ENCODE measurements at regions not wholly inside any gene's neighbourhood (a gene's known extent, or its start where the extent isn't known, plus 50 kb on each side); places are given as distances from the start of the nearest gene placed in this dataset.

DNA sequence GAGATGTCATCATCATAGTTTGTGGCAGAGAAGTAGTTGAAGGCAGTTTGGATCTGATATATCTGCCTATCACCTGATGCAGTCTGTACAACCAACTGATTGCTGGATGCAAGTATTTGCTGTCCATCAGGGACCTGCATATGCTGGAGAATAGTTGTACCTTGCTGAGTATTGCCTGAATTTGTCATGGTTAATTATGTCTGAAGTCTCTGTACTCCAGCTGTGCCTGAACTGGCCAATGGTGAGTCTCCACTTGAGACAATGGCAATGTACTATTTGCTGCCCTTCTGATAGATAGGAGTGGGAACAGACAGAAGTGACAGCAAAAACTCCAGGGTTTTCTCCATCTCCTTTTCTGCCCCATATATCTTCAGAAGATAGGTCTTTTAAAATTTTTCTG lies 531.5 kb downstream of the EPHA7 start:
- H3K9me3 ChIP-seq (ENCODE audit: control insufficient read depth, low read length): no peaks in the 10 kb centered on the region
- no peak for ATAC-seq

DNA sequence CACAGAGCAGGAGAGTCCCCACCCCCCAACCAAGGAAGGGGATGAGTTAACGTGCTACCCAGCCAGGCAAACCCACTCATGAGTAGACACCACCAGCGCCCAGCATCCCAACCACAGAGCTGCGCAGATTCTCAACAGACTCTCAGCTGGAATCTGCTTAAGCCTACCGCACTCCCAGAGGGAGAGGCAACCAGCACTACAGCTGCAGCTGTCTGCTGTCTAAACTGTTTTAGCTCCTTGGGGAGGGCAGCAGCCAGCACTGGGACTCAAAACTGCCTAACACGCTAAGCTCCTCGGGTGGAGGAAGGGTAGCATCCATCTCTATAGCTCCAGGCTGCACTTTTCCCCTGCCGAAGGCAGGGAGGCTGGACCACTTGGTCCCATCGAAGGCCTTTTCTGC lies 539.8 kb downstream of the EPHA7 start:
- ATAC-seq: no peak
- 92% methylated on average over 8 of the region's 8 CpGs for WGBS
- intact Hi-C loops (cut with DNase I): no loop called here
- Histone ChIP-seq H3K27ac (ENCODE audit: low read length) (no peak overlapping the region), H3K27me3 (ENCODE audit: control insufficient read depth, insufficient read depth) (no peaks in the 10 kb centered on the region), H3K4me3 (ENCODE audit: low read length) (no peak overlapping the region), H3K4me1 (ENCODE audit: control insufficient read depth, insufficient read depth, low read length) (no peaks in the 10 kb centered on the region), H3K9me3 (ENCODE audit: control insufficient read depth, low read length) (no peaks in the 10 kb centered on the region)
- no peak for DNase-seq

More for the DNA sequence above, 531.5 kb downstream of the EPHA7 start:
- no peak overlapping the region for H3K4me3 ChIP-seq (ENCODE audit: low read length)
- H3K27me3 ChIP-seq (ENCODE audit: control insufficient read depth, insufficient read depth): no peaks in the 10 kb centered on the region
- DNase-seq: no peak
- no peaks in the 10 kb centered on the region for H3K4me1 ChIP-seq (ENCODE audit: control insufficient read depth, insufficient read depth, low read length)
- intact Hi-C loops (cut with DNase I): no loop called here
- H3K27ac ChIP-seq (ENCODE audit: low read length): no peak overlapping the region

GRCh38 chr6:92864966-92865555 lies 554.3 kb downstream of the EPHA7 start:
- Histone ChIP-seq H3K4me3 (ENCODE audit: low read length) (no peak overlapping the region), H3K4me1 (ENCODE audit: control insufficient read depth, insufficient read depth, low read length) (no peaks in the 10 kb centered on the region), H3K27me3 (ENCODE audit: control insufficient read depth, insufficient read depth) (no peaks in the 10 kb centered on the region), H3K9me3 (ENCODE audit: control insufficient read depth, low read length) (no peaks in the 10 kb centered on the region), H3K27ac (ENCODE audit: low read length) (no peak overlapping the region)
- 37% methylated on average over 3 of the region's 3 CpGs for WGBS
- intact Hi-C loops (cut with DNase I): no loop called here
- ATAC-seq: no peak
- no peak for DNase-seq

- Histone ChIP-seq H3K9me3 (ENCODE audit: control insufficient read depth, low read length) (no peaks in the 10 kb centered on the region), H3K4me3 (ENCODE audit: low read length) (no peak overlapping the region), H3K27me3 (ENCODE audit: control insufficient read depth, insufficient read depth) (no peaks in the 10 kb centered on the region), H3K4me1 (ENCODE audit: control insufficient read depth, insufficient read depth, low read length) (no peaks in the 10 kb centered on the region), H3K27ac (ENCODE audit: low read length) (no peak overlapping the region)
- intact Hi-C loops (cut with DNase I): no loop called here
- ATAC-seq (no peak), DNase-seq (no peak)
- WGBS: 82% methylated on average over 3 of the region's 3 CpGs
Observed at GRCh38 chr6:92849636-92850035, 569.7 kb downstream of the EPHA7 start.

DNA sequence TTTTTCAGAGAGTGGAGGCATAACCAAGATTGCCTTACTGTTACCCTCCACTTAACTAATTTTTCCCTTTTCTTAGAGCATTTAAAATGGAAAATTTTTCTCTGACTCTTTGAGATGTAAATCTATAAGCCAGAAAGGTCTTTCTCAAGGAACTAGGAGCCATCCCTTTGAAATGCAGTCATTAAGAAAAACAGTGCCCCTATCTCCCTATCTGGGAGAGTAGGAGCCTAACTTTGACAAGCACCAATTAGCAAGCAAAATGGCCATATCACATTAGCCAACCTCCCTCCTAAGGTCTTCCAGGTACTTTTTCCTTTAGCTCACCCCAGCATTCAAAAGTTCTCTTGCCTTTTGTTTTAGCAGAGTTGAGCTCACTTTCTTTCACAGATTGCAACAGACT lies 570.5 kb downstream of the EPHA7 start:
- Histone ChIP-seq H3K4me3 (ENCODE audit: low read length) (no peak overlapping the region), H3K27me3 (ENCODE audit: control insufficient read depth, insufficient read depth) (no peaks in the 10 kb centered on the region), H3K27ac (ENCODE audit: low read length) (no peak overlapping the region), H3K4me1 (ENCODE audit: control insufficient read depth, insufficient read depth, low read length) (no peaks in the 10 kb centered on the region), H3K9me3 (ENCODE audit: control insufficient read depth, low read length) (no peaks in the 10 kb centered on the region)
- DNase-seq (no peak), ATAC-seq (no peak)
- intact Hi-C loops (cut with DNase I): no loop called here

DNA sequence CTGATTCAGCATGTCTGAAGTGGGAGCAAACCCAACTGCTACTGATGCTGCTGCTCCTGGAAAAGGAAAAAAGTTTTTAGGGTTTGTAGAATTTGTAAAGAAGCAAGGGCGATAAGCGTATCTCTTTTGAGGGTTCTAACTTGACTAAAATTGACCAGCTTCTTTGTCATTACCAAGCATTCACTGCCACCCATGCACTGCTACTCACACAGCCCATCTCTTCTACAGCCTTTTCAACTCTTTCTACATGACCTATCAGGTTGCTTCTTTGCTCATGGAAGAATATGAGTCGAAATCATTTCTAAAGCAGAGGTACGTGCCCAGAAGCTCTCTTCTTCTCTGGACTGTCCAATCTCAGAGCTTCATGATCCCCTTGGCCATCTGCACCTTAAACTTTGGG lies 570.9 kb downstream of the EPHA7 start:
- no peak overlapping the region for H3K27ac ChIP-seq (ENCODE audit: low read length)
- ATAC-seq: no peak
- no peak overlapping the region for H3K4me3 ChIP-seq (ENCODE audit: low read length)
- H3K4me1 ChIP-seq (ENCODE audit: control insufficient read depth, insufficient read depth, low read length): no peaks in the 10 kb centered on the region
- intact Hi-C loops (cut with DNase I): no loop called here
- H3K27me3 ChIP-seq (ENCODE audit: control insufficient read depth, insufficient read depth): no peaks in the 10 kb centered on the region
- no peak for DNase-seq
- H3K9me3 ChIP-seq (ENCODE audit: control insufficient read depth, low read length): no peaks in the 10 kb centered on the region
- 82% methylated on average over 4 of the region's 4 CpGs for WGBS

DNA sequence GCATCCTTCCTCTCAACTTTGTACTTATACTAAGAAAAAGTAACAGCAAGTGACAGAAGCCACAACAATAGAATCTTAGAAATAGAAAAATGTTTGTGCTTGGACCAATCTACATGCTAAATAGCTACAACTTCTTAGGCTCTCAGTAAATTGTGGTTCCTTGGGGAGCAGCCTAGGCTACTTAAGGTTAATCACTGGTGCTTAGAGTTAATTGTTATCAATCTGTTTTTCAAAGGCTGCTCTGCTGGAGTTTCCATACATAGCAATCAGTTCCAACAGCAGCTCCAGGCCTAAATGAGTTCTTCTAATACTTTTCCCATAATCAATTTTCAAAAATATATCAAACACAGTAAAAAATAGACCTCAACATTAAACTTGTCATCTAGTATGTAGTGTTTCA lies 571.4 kb downstream of the EPHA7 start:
- no peak overlapping the region for H3K27ac ChIP-seq (ENCODE audit: low read length)
- H3K9me3 ChIP-seq (ENCODE audit: control insufficient read depth, low read length): no peaks in the 10 kb centered on the region
- DNase-seq: no peak
- no peaks in the 10 kb centered on the region for H3K27me3 ChIP-seq (ENCODE audit: control insufficient read depth, insufficient read depth)
- intact Hi-C loops (cut with DNase I): no loop called here
- H3K4me3 ChIP-seq (ENCODE audit: low read length): no peak overlapping the region
- ATAC-seq: no peak
- no peaks in the 10 kb centered on the region for H3K4me1 ChIP-seq (ENCODE audit: control insufficient read depth, insufficient read depth, low read length)

DNA sequence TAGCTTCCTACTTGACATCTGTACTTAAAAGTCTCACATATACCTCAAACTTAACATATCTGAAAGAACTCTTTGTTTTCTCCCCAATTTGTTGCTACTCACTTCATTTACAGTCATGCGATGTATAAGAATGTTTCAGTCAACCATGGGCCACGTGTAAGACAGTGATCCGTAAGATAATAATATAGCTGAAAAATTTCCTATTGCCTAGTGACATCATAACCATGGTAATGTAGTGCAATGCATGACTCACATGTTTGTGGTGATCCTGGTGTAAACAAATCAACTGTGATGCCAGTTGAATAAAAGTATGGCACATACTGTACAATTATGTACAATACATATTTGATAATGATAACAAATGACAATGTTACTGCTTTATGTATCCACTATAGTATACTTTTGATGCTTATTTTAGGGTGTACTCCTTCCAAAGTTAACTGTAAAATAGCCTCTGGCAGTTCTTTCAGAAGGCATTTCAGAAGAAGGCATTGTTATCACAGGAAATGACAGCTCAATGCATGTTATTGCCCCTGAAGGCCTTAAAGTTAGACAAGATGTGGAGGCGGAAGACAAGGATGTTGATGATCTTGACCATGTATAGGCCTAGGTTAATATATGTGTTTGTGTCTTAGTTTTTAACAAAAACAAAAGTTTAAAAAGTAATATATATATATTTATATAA lies 579.0 kb downstream of the EPHA7 start:
- H3K27me3 ChIP-seq (ENCODE audit: control insufficient read depth, insufficient read depth): no peaks in the 10 kb centered on the region
- ATAC-seq: no peak
- intact Hi-C loops (cut with DNase I): no loop called here
- 75% methylated on average over 4 of the region's 4 CpGs for WGBS
- DNase-seq: no peak
- H3K9me3 ChIP-seq (ENCODE audit: control insufficient read depth, low read length): no peaks in the 10 kb centered on the region
- H3K4me3 ChIP-seq (ENCODE audit: low read length): no peak overlapping the region
- no peaks in the 10 kb centered on the region for H3K4me1 ChIP-seq (ENCODE audit: control insufficient read depth, insufficient read depth, low read length)
- H3K27ac ChIP-seq (ENCODE audit: low read length): no peak overlapping the region

DNA sequence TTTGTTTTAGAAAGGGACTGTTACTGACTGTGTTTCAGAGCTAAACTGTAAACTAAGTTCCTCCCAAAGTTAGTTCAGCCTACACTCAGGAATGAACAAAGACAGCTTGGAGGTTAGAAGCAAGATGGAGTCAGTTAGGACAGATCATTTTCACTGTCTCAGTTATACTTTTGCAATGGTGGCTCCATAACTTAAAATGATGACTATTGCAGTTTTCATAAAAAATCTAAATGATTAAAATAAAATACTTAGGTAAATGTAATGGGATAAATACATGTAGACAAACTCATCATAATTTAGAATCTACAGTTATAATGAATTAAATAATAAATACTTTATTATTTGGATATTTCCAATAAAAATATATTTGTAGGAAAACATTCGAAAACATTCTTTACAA lies 590.6 kb downstream of the EPHA7 start:
- ATAC-seq: no peak

DNA sequence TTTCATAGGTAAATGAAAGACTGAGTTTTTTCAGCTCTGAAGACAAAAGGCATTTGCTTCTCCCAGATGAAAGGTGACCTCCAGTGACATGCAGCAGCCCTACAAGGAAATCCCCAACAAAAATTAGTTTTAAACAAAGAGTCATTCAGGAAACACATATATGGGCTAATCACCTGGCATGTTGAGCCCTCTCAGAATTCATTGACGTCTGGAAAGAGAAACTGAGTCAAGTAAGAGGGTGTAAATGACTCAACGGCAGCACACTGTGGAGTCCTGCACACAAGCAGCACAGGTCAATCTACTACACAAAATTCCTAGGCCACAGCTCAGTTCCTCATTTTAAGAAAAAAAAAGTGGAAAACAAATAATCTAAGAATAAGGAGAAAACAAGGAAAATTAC lies 592.3 kb downstream of the EPHA7 start:
- Histone ChIP-seq H3K27ac (ENCODE audit: low read length) (no peak overlapping the region), H3K9me3 (ENCODE audit: control insufficient read depth, low read length) (no peaks in the 10 kb centered on the region), H3K4me3 (ENCODE audit: low read length) (no peak overlapping the region), H3K27me3 (ENCODE audit: control insufficient read depth, insufficient read depth) (no peaks in the 10 kb centered on the region), H3K4me1 (ENCODE audit: control insufficient read depth, insufficient read depth, low read length) (no peaks in the 10 kb centered on the region)
- no peak for DNase-seq
- no peak for ATAC-seq
- intact Hi-C loops (cut with DNase I): no loop called here
- 71% methylated on average over 2 of the region's 2 CpGs for WGBS

More for the DNA sequence above, 590.6 kb downstream of the EPHA7 start:
- no peaks in the 10 kb centered on the region for H3K9me3 ChIP-seq (ENCODE audit: control insufficient read depth, low read length)
- no peak for DNase-seq
- intact Hi-C loops (cut with DNase I): no loop called here
- WGBS: 92% methylated on average over 1 of the region's 1 CpG
- H3K27ac ChIP-seq (ENCODE audit: low read length): no peak overlapping the region
- H3K27me3 ChIP-seq (ENCODE audit: control insufficient read depth, insufficient read depth): no peaks in the 10 kb centered on the region
- no peaks in the 10 kb centered on the region for H3K4me1 ChIP-seq (ENCODE audit: control insufficient read depth, insufficient read depth, low read length)
- H3K4me3 ChIP-seq (ENCODE audit: low read length): no peak overlapping the region

DNA sequence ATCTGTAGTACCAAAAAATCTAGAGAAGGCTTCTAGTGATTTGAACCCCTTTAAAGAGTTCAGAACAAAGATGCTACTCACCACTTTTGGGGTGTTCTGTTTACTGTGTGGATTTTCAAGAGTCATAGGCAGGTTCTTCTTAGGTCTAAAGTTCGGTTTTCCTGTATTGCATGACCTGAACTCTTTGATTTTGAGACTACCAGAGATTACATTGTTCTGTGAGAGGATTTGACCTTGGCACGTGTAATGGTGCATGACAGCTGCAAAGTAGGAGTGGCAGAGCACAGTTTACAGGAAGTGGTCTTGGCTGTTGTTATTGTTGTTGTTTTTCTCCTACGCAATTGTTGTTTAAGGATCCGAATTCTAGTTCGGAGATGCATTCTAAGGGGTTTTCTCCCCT lies 592.7 kb downstream of the EPHA7 start:
- H3K9me3 ChIP-seq (ENCODE audit: control insufficient read depth, low read length): no peaks in the 10 kb centered on the region
- H3K27me3 ChIP-seq (ENCODE audit: control insufficient read depth, insufficient read depth): no peaks in the 10 kb centered on the region
- DNase-seq (no peak), ATAC-seq (no peak)
- no peak overlapping the region for H3K4me3 ChIP-seq (ENCODE audit: low read length)
- WGBS: 69% methylated on average over 5 of the region's 5 CpGs
- no peaks in the 10 kb centered on the region for H3K4me1 ChIP-seq (ENCODE audit: control insufficient read depth, insufficient read depth, low read length)
- intact Hi-C loops (cut with DNase I): no loop called here
- H3K27ac ChIP-seq (ENCODE audit: low read length): no peak overlapping the region

- ATAC-seq: no peak
- Histone ChIP-seq H3K27ac (ENCODE audit: low read length) (no peak overlapping the region), H3K27me3 (ENCODE audit: control insufficient read depth, insufficient read depth) (no peaks in the 10 kb centered on the region), H3K4me1 (ENCODE audit: control insufficient read depth, insufficient read depth, low read length) (no peaks in the 10 kb centered on the region), H3K9me3 (ENCODE audit: control insufficient read depth, low read length) (no peaks in the 10 kb centered on the region), H3K4me3 (ENCODE audit: low read length) (no peak overlapping the region)
- no peak for DNase-seq
- intact Hi-C loops (cut with DNase I): no loop called here
- 74% methylated on average over 4 of the region's 4 CpGs for WGBS
Observed at GRCh38 chr6:92822222-92822621, 597.1 kb downstream of the EPHA7 start.
